ENCODE measurements at regions not wholly inside any gene's neighbourhood (a gene's known extent, or its start where the extent isn't known, plus 50 kb on each side); places are given as distances from the start of the nearest gene placed in this dataset.
"Not testable (repeated sequence)": the region's sequence is repeated elsewhere in the genome, so short reads cannot be mapped to it uniquely, and the experiment has no call there.

DNA sequence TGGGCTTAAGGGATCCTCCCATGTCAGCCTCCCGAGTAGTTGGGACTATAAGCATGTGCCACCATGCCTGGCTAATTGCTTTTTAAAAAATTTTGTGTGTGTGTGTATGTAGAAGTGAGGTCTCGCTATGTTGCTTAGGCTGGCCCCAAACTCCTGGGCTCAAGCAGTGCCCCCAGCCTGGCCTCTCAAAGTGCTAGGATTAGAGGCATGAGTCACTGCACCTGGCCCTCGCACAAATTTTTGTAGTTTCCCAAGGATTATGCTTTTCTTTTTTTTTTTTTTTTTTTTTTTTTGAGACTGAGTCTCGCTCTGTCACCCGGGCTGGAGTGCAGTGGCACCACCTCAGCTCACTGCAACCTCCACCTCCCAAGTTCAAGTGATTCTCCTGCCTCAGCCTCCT, 144.4 kb upstream of the HNRNPU start:
- no peak for DNase-seq (ENCODE audit: low read depth, low spot score)
- H3K27me3 ChIP-seq (ENCODE audit: insufficient read depth, insufficient read length): no peaks in the 10 kb centered on the region

DNA sequence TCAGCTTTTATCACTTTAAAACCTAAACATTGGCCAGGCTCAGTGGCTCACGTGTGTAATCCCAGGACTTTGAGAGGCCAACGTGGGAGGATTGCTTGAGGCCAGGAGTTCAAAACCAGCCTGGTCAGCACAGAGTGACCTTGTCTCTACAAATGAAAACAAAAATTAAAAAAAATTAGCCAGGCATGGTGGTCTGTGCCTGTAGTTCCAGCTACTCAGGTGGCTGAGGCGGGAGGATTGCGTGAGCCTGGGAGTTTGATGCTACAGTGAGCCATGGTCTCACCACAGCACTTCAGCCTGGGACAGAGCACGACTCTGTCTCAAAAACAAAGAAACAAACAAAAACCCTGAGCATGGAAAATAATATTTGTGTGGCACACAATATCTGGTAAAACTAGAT, 143.5 kb upstream of the HNRNPU start:
- Histone ChIP-seq H3K27me3 (ENCODE audit: insufficient read depth, insufficient read length) (no peaks in the 10 kb centered on the region), H3K9ac (ENCODE audit: insufficient read length, low read depth) (no peak overlapping the region), H3K36me3 (ENCODE audit: insufficient read depth, insufficient read length, low read length) (no peaks in the 10 kb centered on the region), H3K4me1 (ENCODE audit: insufficient read depth, insufficient read length) (peaks cover 3% of the 10 kb centered on the region), H3K4me3 (ENCODE audit: insufficient read length, low read depth) (no peak overlapping the region), H3K9me3 (ENCODE audit: insufficient read depth, low read length) (no peaks in the 10 kb centered on the region)
- no peak for TF ChIP-seq ZNF274 (IDR thresholded peaks at IDR 0.05; ENCODE audit: low read depth, low read length)
- TF ChIP-seq YY1 (IDR thresholded peaks at IDR 0.05; ENCODE audit: insufficient read depth, insufficient read length): no peak
- TF ChIP-seq SUZ12 (IDR thresholded peaks at IDR 0.05; ENCODE audit: extremely low read depth, insufficient read depth, insufficient read length): no peak
- DNase-seq (ENCODE audit: low read depth, low spot score): no peak

More for the DNA sequence above, 144.4 kb upstream of the HNRNPU start:
- no peak overlapping the region for H3K9ac ChIP-seq (ENCODE audit: insufficient read length, low read depth)
- no peak overlapping the region for H3K4me3 ChIP-seq (ENCODE audit: insufficient read length, low read depth)
- TF ChIP-seq YY1 (IDR thresholded peaks at IDR 0.05; ENCODE audit: insufficient read depth, insufficient read length) (no peak), SUZ12 (IDR thresholded peaks at IDR 0.05; ENCODE audit: extremely low read depth, insufficient read depth, insufficient read length) (no peak), ZNF274 (IDR thresholded peaks at IDR 0.05; ENCODE audit: low read depth, low read length) (no peak)
- H3K4me1 ChIP-seq (ENCODE audit: insufficient read depth, insufficient read length): peaks cover 3% of the 10 kb centered on the region
- H3K36me3 ChIP-seq (ENCODE audit: insufficient read depth, insufficient read length, low read length): no peaks in the 10 kb centered on the region
- H3K9me3 ChIP-seq (ENCODE audit: insufficient read depth, low read length): no peaks in the 10 kb centered on the region

DNA sequence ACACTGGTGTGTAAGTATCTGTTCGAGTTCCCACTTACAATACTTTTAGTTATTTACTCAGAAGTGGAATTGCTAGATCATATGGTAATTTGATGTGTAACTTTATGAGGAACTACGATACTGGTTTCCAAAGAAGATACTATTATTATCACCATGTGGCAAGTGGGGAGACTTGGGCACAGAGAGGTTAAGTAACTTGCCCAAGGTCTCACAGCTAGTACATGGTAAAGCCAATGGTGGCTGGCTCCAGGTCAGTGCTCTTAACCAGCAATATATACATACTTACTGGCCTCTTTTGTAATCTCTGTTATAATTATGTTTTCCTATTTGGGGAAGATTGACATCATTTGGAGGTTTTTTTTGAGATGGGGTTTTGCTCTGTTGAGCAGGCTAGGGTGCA, 138.9 kb upstream of the HNRNPU start:
- no peaks in the 10 kb centered on the region for H3K9me3 ChIP-seq (ENCODE audit: insufficient read depth, low read length)
- no peaks in the 10 kb centered on the region for H3K36me3 ChIP-seq (ENCODE audit: insufficient read depth, insufficient read length, low read length)
- TF ChIP-seq ZNF274 (IDR thresholded peaks at IDR 0.05; ENCODE audit: low read depth, low read length) (no peak), YY1 (IDR thresholded peaks at IDR 0.05; ENCODE audit: insufficient read depth, insufficient read length) (no peak), SUZ12 (IDR thresholded peaks at IDR 0.05; ENCODE audit: extremely low read depth, insufficient read depth, insufficient read length) (no peak)
- no peak overlapping the region for H3K4me3 ChIP-seq (ENCODE audit: insufficient read length, low read depth)
- H3K9ac ChIP-seq (ENCODE audit: insufficient read length, low read depth): no peak overlapping the region
- no peak for DNase-seq (ENCODE audit: low read depth, low spot score)
- H3K4me1 ChIP-seq (ENCODE audit: insufficient read depth, insufficient read length): peaks cover 3% of the 10 kb centered on the region
- no peaks in the 10 kb centered on the region for H3K27me3 ChIP-seq (ENCODE audit: insufficient read depth, insufficient read length)

DNA sequence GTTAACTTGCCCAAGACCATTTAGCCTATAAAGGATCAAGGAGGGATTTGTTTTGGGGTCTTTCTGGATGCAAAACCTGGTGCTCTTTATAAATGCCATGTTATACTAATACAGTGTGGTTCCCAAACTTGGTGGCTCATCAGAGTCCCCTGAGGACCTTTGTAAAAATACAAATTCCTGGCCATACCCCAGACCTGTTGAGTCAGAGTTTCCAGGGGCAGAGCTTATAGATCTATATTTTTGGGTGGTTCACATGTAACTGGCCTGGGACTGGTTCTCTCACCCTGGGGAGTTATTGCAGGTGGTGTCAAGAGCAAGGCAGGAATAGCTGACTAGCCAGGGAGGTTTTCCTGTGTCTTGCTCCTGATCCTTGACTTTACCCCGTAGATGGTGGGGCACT, 136.9 kb upstream of the HNRNPU start:
- no peak for DNase-seq (ENCODE audit: low read depth, low spot score)
- TF ChIP-seq YY1 (IDR thresholded peaks at IDR 0.05; ENCODE audit: insufficient read depth, insufficient read length): no peak
- no peak for TF ChIP-seq SUZ12 (IDR thresholded peaks at IDR 0.05; ENCODE audit: extremely low read depth, insufficient read depth, insufficient read length)
- TF ChIP-seq ZNF274 (IDR thresholded peaks at IDR 0.05; ENCODE audit: low read depth, low read length): no peak
- H3K9ac ChIP-seq (ENCODE audit: insufficient read length, low read depth): no peak overlapping the region

DNA sequence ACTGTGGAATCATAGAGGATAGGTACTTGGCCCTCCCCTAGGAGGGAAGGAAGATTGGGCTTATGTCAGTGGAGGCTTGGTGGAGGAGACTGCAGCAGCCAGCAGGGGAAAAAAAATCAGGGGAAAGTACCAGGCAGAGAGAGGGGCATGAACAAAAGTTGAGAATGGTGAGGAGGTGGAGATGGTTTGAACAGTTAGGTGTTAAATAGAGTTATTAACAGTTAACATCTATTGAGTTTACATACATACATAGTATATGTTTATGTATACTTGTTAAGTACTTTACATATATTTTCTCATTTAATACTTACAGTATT, 136.5 kb upstream of the HNRNPU start:
- Histone ChIP-seq H3K36me3 (ENCODE audit: insufficient read depth, insufficient read length, low read length) (no peaks in the 10 kb centered on the region), H3K4me3 (ENCODE audit: insufficient read length, low read depth) (no peak overlapping the region), H3K27me3 (ENCODE audit: insufficient read depth, insufficient read length) (no peaks in the 10 kb centered on the region), H3K9ac (ENCODE audit: insufficient read length, low read depth) (no peak overlapping the region), H3K4me1 (ENCODE audit: insufficient read depth, insufficient read length) (peaks cover 2% of the 10 kb centered on the region), H3K9me3 (ENCODE audit: insufficient read depth, low read length) (no peaks in the 10 kb centered on the region)
- no peak for DNase-seq (ENCODE audit: low read depth, low spot score)
- TF ChIP-seq YY1 (IDR thresholded peaks at IDR 0.05; ENCODE audit: insufficient read depth, insufficient read length) (no peak), ZNF274 (IDR thresholded peaks at IDR 0.05; ENCODE audit: low read depth, low read length) (no peak), SUZ12 (IDR thresholded peaks at IDR 0.05; ENCODE audit: extremely low read depth, insufficient read depth, insufficient read length) (no peak)

More for the DNA sequence above, 136.9 kb upstream of the HNRNPU start:
- Histone ChIP-seq H3K9me3 (ENCODE audit: insufficient read depth, low read length) (no peaks in the 10 kb centered on the region), H3K36me3 (ENCODE audit: insufficient read depth, insufficient read length, low read length) (no peaks in the 10 kb centered on the region), H3K4me1 (ENCODE audit: insufficient read depth, insufficient read length) (peaks cover 3% of the 10 kb centered on the region), H3K4me3 (ENCODE audit: insufficient read length, low read depth) (no peak overlapping the region), H3K27me3 (ENCODE audit: insufficient read depth, insufficient read length) (no peaks in the 10 kb centered on the region)

DNA sequence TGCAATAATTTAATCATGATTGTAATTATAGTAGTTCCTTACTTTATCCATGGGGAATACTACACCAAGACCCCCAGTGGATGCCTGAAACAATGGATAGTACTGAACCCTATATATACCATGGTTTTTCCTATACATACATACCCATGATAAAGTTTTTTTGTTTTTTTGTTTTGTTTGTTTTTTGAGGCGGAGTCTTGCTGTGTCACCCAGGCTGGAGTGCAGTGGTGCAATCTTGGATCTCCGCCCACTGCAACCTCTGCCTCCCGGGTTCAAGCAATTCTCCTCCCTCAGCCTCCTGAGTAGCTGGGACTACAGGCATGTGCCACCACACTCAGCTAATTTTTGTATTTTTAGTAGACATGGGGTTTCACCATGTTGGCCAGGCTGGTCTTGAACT, 135.3 kb upstream of the HNRNPU start:
- H3K9me3 ChIP-seq (ENCODE audit: insufficient read depth, low read length): not testable (repeated sequence)

DNA sequence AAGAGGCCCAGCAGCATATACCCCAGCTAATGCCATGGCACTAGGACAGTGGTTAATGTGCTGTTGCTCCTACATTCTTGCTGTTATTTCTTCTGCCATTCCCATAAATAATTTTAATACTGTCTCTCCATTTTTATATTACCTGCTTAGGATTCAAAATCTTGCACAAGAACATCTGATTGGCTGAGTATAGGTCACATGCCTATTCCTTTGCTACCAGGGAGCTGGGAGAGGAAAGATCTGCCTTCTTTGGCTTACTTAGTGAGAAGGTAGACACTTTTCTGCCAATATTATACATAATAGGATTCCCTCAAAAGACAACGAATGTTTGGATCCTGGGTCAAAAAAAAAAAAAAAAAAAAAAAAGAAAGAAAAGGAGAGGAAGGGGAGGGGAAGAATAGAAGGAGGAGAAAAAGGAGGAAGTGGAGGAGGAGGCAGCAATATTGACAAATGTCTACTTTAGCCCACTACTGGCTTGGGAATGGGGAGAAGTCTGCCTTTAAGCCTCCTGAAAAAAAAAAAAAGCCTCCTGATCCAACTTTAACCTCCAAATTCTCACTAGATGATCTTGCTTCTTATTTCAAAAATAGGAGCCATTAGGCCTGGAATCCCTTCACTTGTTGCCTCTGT, 134.5 kb upstream of the HNRNPU start:
- Histone ChIP-seq H3K27me3 (ENCODE audit: insufficient read depth, insufficient read length) (no peaks in the 10 kb centered on the region), H3K9ac (ENCODE audit: insufficient read length, low read depth) (no peak overlapping the region)

More for the DNA sequence above, 135.3 kb upstream of the HNRNPU start:
- H3K9ac ChIP-seq (ENCODE audit: insufficient read length, low read depth); H3K36me3 ChIP-seq (ENCODE audit: insufficient read depth, insufficient read length, low read length); H3K4me1 ChIP-seq (ENCODE audit: insufficient read depth, insufficient read length); H3K4me3 ChIP-seq (ENCODE audit: insufficient read length, low read depth); DNase-seq (ENCODE audit: low read depth, low spot score); H3K27me3 ChIP-seq (ENCODE audit: insufficient read depth, insufficient read length): not testable (repeated sequence)

More for the DNA sequence above, 134.5 kb upstream of the HNRNPU start:
- no peak for DNase-seq (ENCODE audit: low read depth, low spot score)
- TF ChIP-seq YY1 (IDR thresholded peaks at IDR 0.05; ENCODE audit: insufficient read depth, insufficient read length) (no peak), ZNF274 (IDR thresholded peaks at IDR 0.05; ENCODE audit: low read depth, low read length) (no peak), SUZ12 (IDR thresholded peaks at IDR 0.05; ENCODE audit: extremely low read depth, insufficient read depth, insufficient read length) (no peak)
- no peak overlapping the region for H3K4me3 ChIP-seq (ENCODE audit: insufficient read length, low read depth)
- H3K36me3 ChIP-seq (ENCODE audit: insufficient read depth, insufficient read length, low read length): no peaks in the 10 kb centered on the region
- no peaks in the 10 kb centered on the region for H3K4me1 ChIP-seq (ENCODE audit: insufficient read depth, insufficient read length)
- no peaks in the 10 kb centered on the region for H3K9me3 ChIP-seq (ENCODE audit: insufficient read depth, low read length)
